AML-193 (cell line): ENCODE measurements at regions not wholly inside any gene's neighbourhood (a gene's known extent, or its start where the extent isn't known, plus 50 kb on each side); places are given as distances from the start of the nearest gene placed in this dataset.

Source experiments
- DNase-seq, 2 experiments: peaks; one replicate each; lab custom pipeline; 2025; lab: John Stamatoyannopoulos, UW

- no peak for DNase-seq
Measured at GRCh38 chr18:23342506-23342905, 110.6 kb upstream of the RIOK3 start.

- no peak for DNase-seq
Measured at GRCh38 chr18:23350188-23350587, 102.9 kb upstream of the RIOK3 start.

- DNase-seq: no peak
Measured at GRCh38 chr18:23351521-23351920, 101.6 kb upstream of the RIOK3 start.

GRCh38 chr18:23352042-23352441 is 101.0 kb upstream of the RIOK3 start:
- no peak for DNase-seq

- DNase-seq: no peak
Measured at GRCh38 chr18:23353459-23353858, 99.6 kb upstream of the RIOK3 start.

GRCh38 chr18:23354625-23355024 is 98.5 kb upstream of the RIOK3 start:
- DNase-seq: no peak

GRCh38 chr18:23355206-23355605 is 97.9 kb upstream of the RIOK3 start:
- no peak for DNase-seq

GRCh38 chr18:23356424-23356823 is 96.7 kb upstream of the RIOK3 start:
- DNase-seq: no peak

- no peak for DNase-seq
Measured at GRCh38 chr18:23356915-23357601, 96.0 kb upstream of the RIOK3 start.

GRCh38 chr18:23357996-23358594 is 95.0 kb upstream of the RIOK3 start:
- no peak for DNase-seq

- DNase-seq: no peak
Measured at GRCh38 chr18:23359421-23359820, 93.7 kb upstream of the RIOK3 start.

GRCh38 chr18:23363865-23364570 is 89.1 kb upstream of the RIOK3 start:
- no peak for DNase-seq

- DNase-seq: no peak
Measured at GRCh38 chr18:23365602-23366001, 87.5 kb upstream of the RIOK3 start.

GRCh38 chr18:23369266-23369665 is 83.8 kb upstream of the RIOK3 start:
- no peak for DNase-seq

- DNase-seq: no peak
Measured at GRCh38 chr18:23373570-23373969, 79.5 kb upstream of the RIOK3 start.

- no peak for DNase-seq
Measured at GRCh38 chr18:23377669-23378301, 75.3 kb upstream of the RIOK3 start.

- no peak for DNase-seq
Measured at GRCh38 chr18:23378302-23378686, 74.8 kb upstream of the RIOK3 start.

GRCh38 chr18:23380001-23380550 is 73.0 kb upstream of the RIOK3 start:
- no peak for DNase-seq

GRCh38 chr18:23380817-23381216 is 72.3 kb upstream of the RIOK3 start:
- no peak for DNase-seq

GRCh38 chr18:23383494-23383893 is 69.6 kb upstream of the RIOK3 start:
- no peak for DNase-seq

- no peak for DNase-seq
Measured at GRCh38 chr18:23384778-23385736, 68.0 kb upstream of the RIOK3 start.
